Heart left ventricle (tissue), 16 donors: ENCODE measurements at regions not wholly inside any gene's neighbourhood (a gene's known extent, or its start where the extent isn't known, plus 50 kb on each side); places are given as distances from the start of the nearest gene placed in this dataset.

Experiments
- ATAC-seq, 4 donors: fragments of 200-7000 bp; cut with Tn5 transposase; one replicate each; pipeline ENCODE4 v1.9.1; 2020 to 2022; ENCODE audit warnings: moderate library complexity in 4 of 4, mild to moderate bottlenecking in 3 of 4, moderate number of reproducible peaks in 1 of 4
- DNase-seq, 5 donors: peaks; one replicate each; pipeline ENCODE4 v3.0.0-alpha.2; 2020
- H3K27ac ChIP-seq, 12 donors: fragments of 200-600 bp; sonication (generic) in 4 of 12; one replicate each; pipeline versions ENCODE4 v1.5.0 to v1.8.0; 2016 to 2022; ENCODE audit warnings: mild to moderate bottlenecking in 2 of 12
- H3K27me3 ChIP-seq, 9 donors: fragments of 200-600 bp; sonication (generic) in 2 of 9; one replicate each; pipeline versions ENCODE4 v1.5.1 to v1.8.0; 2016 to 2022; ENCODE audit warnings: mild to moderate bottlenecking in 3 of 9
- H3K36me3 ChIP-seq, 9 donors: fragments of 200-600 bp; sonication (generic) in 2 of 9; one replicate each; pipeline versions ENCODE4 v1.5.0 to v1.8.0; 2018 to 2022; ENCODE audit warnings: mild to moderate bottlenecking in 2 of 9
- H3K4me1 ChIP-seq, 12 donors: fragments of 200-600 bp; sonication (generic) in 4 of 12; one replicate each; pipeline versions ENCODE4 v1.5.0 to v1.8.0; 2016 to 2022; ENCODE audit warnings: mild to moderate bottlenecking in 3 of 12
- H3K4me3 ChIP-seq, 12 donors: fragments of 200-600 bp; sonication (generic) in 4 of 12; one replicate each; pipeline versions ENCODE4 v1.5.0 to v1.8.0; 2017 to 2022; ENCODE audit warnings: mild to moderate bottlenecking in 9 of 12, moderate library complexity in 4 of 12
- H3K9me3 ChIP-seq, 12 donors: fragments of 200-600 bp; sonication (generic) in 4 of 12; one replicate each; pipeline versions ENCODE4 v1.5.0 to v1.8.0; 2016 to 2022; ENCODE audit warnings: mild to moderate bottlenecking in 1 of 12
- CTCF ChIP-seq, 12 donors: fragments of 200-600 bp; sonication (generic) in 4 of 12; IDR thresholded peaks; one replicate each; pipeline versions ENCODE4 v1.5.0 to v1.8.0; 2018 to 2022; ENCODE audit warnings: antibody characterized with exemption in 12 of 12, mild to moderate bottlenecking in 5 of 12
- POLR2A ChIP-seq, 2 donors: fragments of 450-650 bp; IDR thresholded peaks; one replicate each; pipeline ENCODE4 v1.6.1; 2017; ENCODE audit warnings: antibody characterized with exemption in 2 of 2, mild to moderate bottlenecking in 2 of 2, moderate library complexity in 2 of 2
- WGBS, 4 donors: extraction: QIAGEN DNeasy Blood & Tissue Kit in 2 of 4; methylation state at CpG; one replicate each; pipeline versions ENCODE4 v1.1.5 to v1.1.7; 2013 to 2018; 5-methylcytosine and 5-hydroxymethylcytosine counted together
- intact Hi-C, 10 donors: fragments of 100-400 bp; cut with DNase I; formaldehyde crosslinking; loops; one replicate each; pipeline versions ENCODE4 v1.11.1 to v1.14.2; 2022
- donor health status: ischemic (EF 13 %, LVEDD 7.1; RV severe dilation, severe dysfunction).
- donor health status: healthy with polysubstance abuse.
- donor health status: DM: no; HTN: yes; CAD: no.
- donor health status: DM: no; HTN: no; CAD: no.
- donor health status: ischemic (EF 25% LVEDD 6.9; RV normal size, moderate dysfunction).
- donor health status: ischemic (EF 25% LVEDD 5.7; RV mildly dilated, moderate dysfunction).
- donor health status: healthy.
- donor health status: DM: yes; HTN: yes; CAD: no.
- donor health status: ischemic (EF 35%, LVEDD 5.7; RV mildly dilated, moderate dysfunction).
- donor health status: nonischemic (EF 11% LVEDD 7.7; RV severe dilation, severe dysfunction).
- donor health status: DM: yes; HTN: yes; CAD: no.
- donor health status: PGD.
- donor health status: ischemic (EF 29% LVEDD 5.4; RV normal size, mild dysfunction).
- donor health status: nonischemic (EF 23%, LVEDD 6.1; RV moderate dilation, normal function).

GRCh38 chr14:100469632-100470522 lies 117.3 kb downstream of the BEGAIN start:
- H3K36me3 ChIP-seq, result peaks cover 0 to 7% (median 0%) of the 10 kb centered on the region in 9 donors
- H3K27me3 ChIP-seq, result no peaks in the 10 kb centered on the region
- DNase-seq, result no peak
- no peak overlapping the region for H3K27ac ChIP-seq
- intact Hi-C loops, result no loop called here
- 96 to 98% (median 97%) methylated on average over 6 of the region's 6 CpGs for WGBS, 4 donors
- TF ChIP-seq CTCF (IDR thresholded peaks at IDR 0.05) (no peak), POLR2A (IDR thresholded peaks at IDR 0.05) (no peak)
- no peaks in the 10 kb centered on the region for H3K9me3 ChIP-seq
- no peaks in the 10 kb centered on the region for H3K4me1 ChIP-seq
- no peak for ATAC-seq
- H3K4me3 ChIP-seq, result no peak overlapping the region

- intact Hi-C loops, result no loop called here
Measured at GRCh38 chr14:100470523-100470897, 116.7 kb downstream of the BEGAIN start.

GRCh38 chr14:100471441-100472093 lies 115.7 kb downstream of the BEGAIN start:
- TF ChIP-seq CTCF (IDR thresholded peaks at IDR 0.05) (no peak), POLR2A (IDR thresholded peaks at IDR 0.05) (no peak)
- H3K9me3 ChIP-seq, result no peaks in the 10 kb centered on the region
- H3K4me3 ChIP-seq, result no peak overlapping the region
- DNase-seq (no peak), ATAC-seq (peak in 1 of 4 donors; percentile 73)
- intact Hi-C loops, result no loop called here
- 86 to 90% (median 88%) methylated on average over 16 of the region's 16 CpGs for WGBS, 4 donors
- H3K27ac ChIP-seq, result no peak overlapping the region
- peaks cover 0 to 7% (median 0%) of the 10 kb centered on the region in 9 donors for H3K36me3 ChIP-seq
- no peaks in the 10 kb centered on the region for H3K27me3 ChIP-seq
- no peaks in the 10 kb centered on the region for H3K4me1 ChIP-seq

More at GRCh38 chr14:100470523-100470897, 116.7 kb downstream of the BEGAIN start:
- ATAC-seq (no peak), DNase-seq (no peak)
- Histone ChIP-seq H3K27ac (no peak overlapping the region), H3K27me3 (no peaks in the 10 kb centered on the region), H3K9me3 (no peaks in the 10 kb centered on the region), H3K4me1 (no peaks in the 10 kb centered on the region), H3K36me3 (peaks cover 0 to 7% (median 0%) of the 10 kb centered on the region in 9 donors), H3K4me3 (no peak overlapping the region)
- TF ChIP-seq CTCF (IDR thresholded peaks at IDR 0.05) (no peak), POLR2A (IDR thresholded peaks at IDR 0.05) (no peak)
- 87 to 100% (median 96%) methylated on average over 1 to 2 of the region's 2 CpGs for WGBS, 4 donors

GRCh38 chr14:100472094-100472455 lies 115.1 kb downstream of the BEGAIN start:
- H3K27me3 ChIP-seq, result no peaks in the 10 kb centered on the region
- TF ChIP-seq CTCF (IDR thresholded peaks at IDR 0.05), result no peak
- no peak for TF ChIP-seq POLR2A (IDR thresholded peaks at IDR 0.05)
- peak in 1 of 4 donors; percentile 16 for ATAC-seq
- H3K9me3 ChIP-seq, result no peaks in the 10 kb centered on the region
- H3K36me3 ChIP-seq, result peaks cover 0 to 7% (median 0%) of the 10 kb centered on the region in 9 donors
- no peak overlapping the region for H3K27ac ChIP-seq
- no peak overlapping the region for H3K4me3 ChIP-seq
- 71 to 85% (median 78%) methylated on average over 2 to 7 of the region's 7 CpGs for WGBS, 4 donors
- no peaks in the 10 kb centered on the region for H3K4me1 ChIP-seq
- intact Hi-C loops, result no loop called here
- no peak for DNase-seq
